KG1 (cell line): ENCODE measurements at regions not wholly inside any gene's neighbourhood (a gene's known extent, or its start where the extent isn't known, plus 50 kb on each side); places are given as distances from the start of the nearest gene placed in this dataset.

ENCODE experiments used
- DNase-seq: peaks from one replicate; lab custom pipeline; 2025; lab: John Stamatoyannopoulos, UW

DNA sequence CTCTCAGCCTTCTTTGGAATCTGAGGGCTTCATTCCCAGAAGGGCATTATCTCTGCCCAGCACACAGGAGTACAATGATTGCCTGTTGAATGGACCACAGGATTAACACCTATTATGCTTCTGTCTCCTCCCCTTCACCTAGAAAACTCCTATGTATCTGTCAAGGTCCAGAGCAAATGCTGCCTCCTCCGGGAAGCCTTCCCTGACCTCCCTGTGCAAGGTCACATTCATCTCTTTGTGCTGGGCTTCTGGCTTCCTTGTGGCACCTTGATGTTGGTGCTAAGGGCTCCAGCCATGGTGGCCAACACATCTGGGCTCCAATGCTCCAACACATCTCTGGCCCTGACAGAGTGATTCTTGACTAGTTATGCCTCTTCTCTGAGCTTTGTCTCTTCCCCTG lies 49.9 kb upstream of the ATP2B2 start:
- DNase-seq = no peak

DNA sequence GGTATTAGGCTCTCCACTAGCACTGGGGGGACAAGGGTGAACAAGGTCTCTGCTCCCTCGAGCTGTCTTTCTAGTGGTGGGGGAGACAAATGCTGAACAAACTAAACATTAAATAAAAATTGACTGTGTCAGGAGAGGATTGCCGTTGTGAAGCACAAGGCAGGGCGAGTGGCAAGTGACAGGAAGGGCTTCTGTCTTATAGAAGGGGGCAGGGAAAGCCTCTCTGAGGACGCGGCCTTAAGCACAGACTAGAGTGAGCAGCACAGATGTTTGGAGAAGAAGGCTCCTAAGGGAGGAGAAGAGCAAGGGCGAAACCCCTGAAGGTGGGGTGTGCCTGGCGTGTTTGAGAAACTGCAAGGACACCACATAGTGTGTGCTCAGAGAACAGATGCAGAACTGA lies 50.9 kb upstream of the ATP2B2 start:
- DNase-seq = no peak

DNA sequence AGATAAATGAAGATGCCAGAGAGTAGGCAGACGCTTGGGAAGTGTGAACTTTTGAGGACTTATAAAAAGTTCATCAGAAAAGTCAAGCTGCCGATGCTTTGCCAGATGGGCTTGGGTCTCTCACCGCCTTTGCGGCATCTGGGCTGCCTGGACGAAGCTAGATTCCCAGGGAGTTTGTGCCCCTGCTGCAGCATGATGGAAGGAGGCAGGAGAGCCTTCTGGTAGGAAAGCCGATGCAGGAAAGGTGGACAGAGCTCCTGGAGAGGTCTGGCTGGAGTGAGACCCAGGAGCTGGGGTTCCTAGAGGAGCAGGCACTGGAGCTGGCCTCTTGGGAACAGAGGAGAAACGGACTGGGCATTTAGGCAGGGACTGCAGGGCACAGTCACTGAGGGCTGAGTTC lies 51.9 kb upstream of the ATP2B2 start:
- no peak for DNase-seq

DNA sequence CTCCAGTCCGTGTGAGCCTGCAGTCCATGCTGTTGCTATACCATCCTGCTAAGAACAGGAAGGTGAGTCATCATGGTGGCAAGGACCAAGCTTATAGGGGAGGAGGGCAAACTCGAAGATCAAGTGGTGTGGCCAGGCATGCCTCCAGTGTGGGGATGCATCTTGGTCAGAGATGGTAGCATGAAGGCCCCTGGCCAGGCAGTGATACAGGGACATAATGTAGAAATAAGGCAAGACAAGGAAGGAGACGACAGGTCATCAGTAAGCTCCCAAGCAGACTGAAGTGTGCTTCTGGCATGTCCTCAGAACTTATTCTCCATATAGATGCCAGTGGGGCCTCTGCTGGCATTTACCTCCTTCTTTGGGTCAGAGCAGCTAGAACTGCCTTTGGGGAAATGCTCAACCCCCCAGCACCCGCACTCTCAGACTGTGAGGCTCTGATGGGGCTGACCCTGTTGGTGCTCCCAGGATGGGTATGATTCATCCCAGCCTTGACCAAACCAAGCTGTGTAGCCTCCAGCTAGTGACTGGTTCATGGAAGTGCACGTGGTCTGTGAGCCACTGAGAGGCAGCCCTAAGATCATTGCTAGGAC lies 52.5 kb upstream of the ATP2B2 start:
- DNase-seq = no peak

GRCh38 chr3:10558736-10559135 lies 53.4 kb upstream of the ATP2B2 start:
- DNase-seq = no peak

- DNase-seq = no peak
Observed at GRCh38 chr3:10560060-10560861, 54.9 kb upstream of the ATP2B2 start.

- DNase-seq = no peak
Observed at GRCh38 chr3:10561162-10561945, 56.0 kb upstream of the ATP2B2 start.

DNA sequence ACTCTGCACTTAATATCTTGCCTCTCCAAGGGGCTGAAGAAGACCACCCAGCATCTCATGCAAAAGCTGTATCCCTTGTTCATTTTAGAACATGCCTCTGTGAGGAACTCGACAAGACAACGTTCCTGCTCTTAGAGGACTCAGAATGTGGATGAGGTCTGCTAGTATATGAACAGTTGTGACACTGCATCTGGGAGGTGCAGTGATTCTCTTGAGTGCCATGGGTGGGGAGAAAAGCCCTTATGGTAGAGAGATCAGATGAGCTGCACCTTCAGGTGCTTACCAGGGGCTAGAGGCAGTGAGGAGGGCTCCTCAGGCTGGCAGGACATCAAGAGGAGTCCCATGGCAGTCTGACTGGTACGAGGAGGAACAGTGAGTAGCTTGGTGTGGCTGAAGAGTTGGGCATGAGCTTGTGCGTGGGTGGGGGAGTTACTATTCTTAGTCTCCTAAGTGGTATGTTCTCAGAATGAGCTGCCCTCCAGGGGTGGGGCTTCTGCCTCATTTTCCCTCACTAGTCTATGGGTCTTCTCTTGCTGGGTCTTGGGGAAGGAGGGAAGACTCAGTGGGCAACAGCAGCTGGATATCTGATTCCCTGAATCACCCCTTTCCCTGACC lies 56.7 kb upstream of the ATP2B2 start:
- no peak for DNase-seq

DNA sequence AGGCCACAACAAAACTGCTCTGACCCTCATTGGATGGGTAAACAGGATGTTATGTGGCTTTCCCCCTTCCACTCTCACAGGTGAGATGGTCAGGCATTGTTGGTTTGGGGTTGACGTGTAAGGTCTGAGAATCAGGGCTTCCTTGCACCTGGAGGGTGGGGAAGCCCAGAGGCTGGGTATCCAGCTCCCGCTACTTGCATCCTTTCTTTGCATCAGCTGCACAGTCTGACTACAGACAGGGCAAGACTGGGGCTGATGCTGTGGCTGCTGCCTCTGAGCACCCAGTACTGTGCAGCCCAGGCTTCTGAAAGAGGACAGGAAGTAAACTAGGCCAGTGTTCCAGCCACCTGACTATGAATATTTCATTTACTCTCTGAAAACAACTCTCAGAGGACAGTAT lies 58.0 kb upstream of the ATP2B2 start:
- no peak for DNase-seq

- DNase-seq = no peak
Observed at GRCh38 chr3:10565814-10566213, 60.4 kb upstream of the ATP2B2 start.

- DNase-seq = no peak
Observed at GRCh38 chr3:10566451-10566850, 61.1 kb upstream of the ATP2B2 start.

GRCh38 chr3:10568549-10568948 lies 63.2 kb upstream of the ATP2B2 start:
- no peak for DNase-seq

DNA sequence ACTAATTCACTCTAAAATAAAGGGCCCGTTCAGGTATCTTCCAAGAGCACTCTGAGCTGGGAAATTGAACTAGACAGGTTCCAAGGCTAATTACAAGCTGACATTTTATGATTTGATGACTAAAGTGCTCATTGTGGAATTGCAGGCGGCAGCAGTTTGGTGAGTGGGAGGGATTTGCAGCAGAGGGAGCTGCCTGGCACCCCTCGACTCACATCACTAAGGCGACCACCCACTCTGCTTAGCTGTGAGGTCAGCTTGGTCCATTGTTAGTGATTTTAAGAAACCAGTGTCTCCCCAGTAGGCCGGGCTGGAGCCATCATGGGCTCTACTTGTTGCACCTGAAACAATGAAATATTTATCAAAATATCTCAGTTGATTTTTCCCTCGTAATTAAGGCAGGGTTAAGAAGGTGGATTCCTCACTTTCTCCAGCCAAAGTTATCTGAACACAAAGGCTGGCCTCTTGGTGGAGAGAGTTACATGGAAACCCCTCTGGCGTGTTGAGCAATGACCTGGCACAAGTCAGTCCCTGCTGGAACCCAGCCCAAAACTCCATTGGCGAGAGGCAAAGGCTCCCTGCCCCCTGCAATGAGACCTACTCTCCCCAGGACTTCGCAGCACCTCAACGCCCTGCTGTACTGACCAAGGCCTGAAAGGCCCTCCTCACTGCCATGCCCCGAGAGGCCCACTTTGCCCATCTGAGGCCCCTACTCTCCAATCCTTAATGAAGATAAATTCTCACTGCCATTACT lies 65.0 kb upstream of the ATP2B2 start:
- DNase-seq = no peak

GRCh38 chr3:10574101-10574620 lies 68.8 kb upstream of the ATP2B2 start:
- DNase-seq = no peak

GRCh38 chr3:10575601-10576160 lies 70.3 kb upstream of the ATP2B2 start:
- no peak for DNase-seq

- no peak for DNase-seq
Observed at GRCh38 chr3:10577486-10577885, 72.1 kb upstream of the ATP2B2 start.

DNA sequence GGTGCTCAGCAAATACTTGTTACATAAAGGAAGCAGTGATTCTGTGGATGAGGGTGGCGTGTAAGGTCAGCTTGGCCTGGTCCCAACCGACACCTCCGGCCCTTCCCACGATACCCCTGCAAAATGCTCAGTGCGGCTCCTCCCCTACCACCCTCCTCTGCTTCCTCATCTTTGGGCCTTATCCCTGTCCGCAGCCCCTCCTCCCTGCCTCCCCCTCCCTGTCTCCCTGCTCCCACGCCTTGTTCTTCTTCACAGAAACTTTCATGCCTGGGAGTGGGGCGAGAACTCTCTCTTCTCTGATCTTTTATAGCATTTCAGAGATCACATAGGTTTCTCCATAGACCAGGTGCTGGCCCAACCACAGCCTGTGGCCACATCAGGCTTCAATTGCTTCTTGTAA lies 75.0 kb upstream of the ATP2B2 start:
- DNase-seq = no peak

- DNase-seq = no peak
Observed at GRCh38 chr3:10581251-10581650, 75.9 kb upstream of the ATP2B2 start.

DNA sequence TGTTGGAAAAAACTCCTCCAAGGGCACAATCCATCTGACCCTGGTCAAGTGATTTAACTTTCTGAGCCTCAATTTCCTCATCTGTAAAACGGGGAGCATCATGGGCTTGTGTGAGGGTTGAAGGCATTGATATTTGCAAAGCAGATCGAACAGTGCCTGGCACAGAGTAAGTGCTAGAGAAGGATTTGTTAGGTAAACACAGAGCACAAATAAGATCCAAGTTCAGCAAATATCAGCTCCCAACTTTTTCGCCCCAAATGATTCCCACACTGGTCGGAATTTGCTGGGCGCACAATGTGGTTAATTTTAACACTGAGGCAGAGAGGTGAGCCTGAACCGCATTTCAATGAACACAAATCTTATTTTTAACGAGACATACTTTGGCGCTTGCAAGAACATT lies 76.3 kb upstream of the ATP2B2 start:
- DNase-seq = no peak

DNA sequence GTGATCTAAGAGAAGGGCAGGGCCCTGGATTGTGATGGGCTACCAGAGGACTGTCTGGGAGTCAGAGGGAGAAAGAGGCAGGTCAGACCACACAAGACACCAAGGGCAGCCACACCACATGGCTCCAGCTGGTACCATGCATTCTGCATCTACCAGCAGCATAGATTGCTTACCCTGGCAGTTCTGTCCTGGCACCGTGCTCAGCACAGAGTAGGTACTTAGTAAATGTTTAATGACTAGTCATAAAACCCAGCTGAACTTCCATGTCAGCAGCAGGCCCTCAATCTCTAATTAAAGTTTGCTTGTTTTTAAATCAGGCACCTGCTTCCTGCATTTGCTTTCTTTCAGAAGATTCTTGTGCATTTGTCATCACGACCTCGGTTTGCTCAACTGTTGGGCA lies 77.3 kb upstream of the ATP2B2 start:
- no peak for DNase-seq
